NCI-H69 (cell line): ENCODE measurements at regions not wholly inside any gene's neighbourhood (a gene's known extent, or its start where the extent isn't known, plus 50 kb on each side); places are given as distances from the start of the nearest gene placed in this dataset.
"Not testable (repeated sequence)": the region's sequence is repeated elsewhere in the genome, so short reads cannot be mapped to it uniquely, and the experiment has no call there.

ENCODE experiments used
- DNase-seq: peaks from one replicate; lab custom pipeline; 2025; lab: John Stamatoyannopoulos, UW

DNA sequence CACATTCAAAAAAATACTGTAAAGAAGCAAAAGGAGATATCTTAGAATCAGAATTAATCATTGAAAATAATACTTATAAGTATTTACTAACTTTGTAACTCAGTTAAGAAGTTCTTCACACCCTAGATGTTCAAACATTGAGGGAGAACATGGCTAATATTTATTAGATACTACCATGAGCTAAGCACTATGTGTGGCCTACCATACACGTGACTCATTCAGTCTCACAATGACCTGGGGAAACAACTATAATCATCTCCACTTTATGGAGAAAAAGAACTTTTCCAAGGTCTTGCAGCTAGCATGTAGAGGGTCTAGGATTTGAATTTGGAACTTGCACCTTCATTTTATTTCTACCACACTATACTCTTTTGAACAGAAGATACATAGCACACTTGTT, 361.9 kb upstream of the CFAP20DC start:
- DNase-seq, result no peak

DNA sequence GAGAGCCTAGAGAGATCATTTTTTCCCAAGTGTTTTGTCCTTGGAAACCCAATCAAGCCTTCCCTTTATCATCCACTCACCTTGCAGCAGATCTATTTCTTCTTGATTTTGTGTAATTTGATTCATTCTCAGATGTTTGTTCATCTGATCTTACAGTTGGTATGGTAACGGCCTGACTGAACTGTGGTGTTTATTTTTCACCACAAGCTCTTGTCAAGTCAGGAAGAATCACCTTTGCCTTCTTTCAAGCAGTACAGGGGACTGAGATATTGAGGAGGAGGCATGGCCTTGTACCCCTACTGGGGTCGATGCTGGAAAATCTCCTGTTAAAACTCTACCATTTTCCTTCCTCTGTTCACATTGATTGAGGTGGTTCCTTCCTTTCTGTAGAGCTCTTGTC, 361.4 kb upstream of the CFAP20DC start:
- no peak for DNase-seq

DNA sequence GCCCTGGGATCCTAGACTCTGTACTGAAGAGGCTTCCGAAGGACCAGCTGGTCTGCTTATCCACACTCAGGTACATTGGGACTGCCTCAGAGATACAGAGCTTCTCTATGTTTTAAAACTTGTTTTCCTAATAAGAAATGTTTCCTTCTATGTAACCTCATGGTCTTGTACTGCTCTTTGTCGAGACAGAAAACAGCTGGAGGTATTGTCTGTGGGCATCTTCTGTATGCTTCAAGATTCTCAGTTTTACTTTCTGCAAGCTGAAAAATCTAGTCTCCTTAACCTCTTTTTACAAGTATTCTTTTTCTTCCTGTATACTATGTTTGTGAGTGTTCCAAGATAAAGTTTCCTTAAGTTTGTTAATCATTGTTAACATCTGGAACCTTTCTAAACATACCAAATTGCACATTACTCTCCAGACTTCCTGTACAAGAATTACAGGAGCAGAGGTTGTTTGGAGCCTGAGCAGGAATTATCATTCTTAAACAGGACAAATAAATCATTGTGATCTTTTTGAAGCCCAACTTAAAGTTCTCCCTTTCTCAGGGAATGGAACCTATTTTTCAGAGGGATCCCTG, 358.3 kb upstream of the CFAP20DC start:
- DNase-seq, result no peak

DNA sequence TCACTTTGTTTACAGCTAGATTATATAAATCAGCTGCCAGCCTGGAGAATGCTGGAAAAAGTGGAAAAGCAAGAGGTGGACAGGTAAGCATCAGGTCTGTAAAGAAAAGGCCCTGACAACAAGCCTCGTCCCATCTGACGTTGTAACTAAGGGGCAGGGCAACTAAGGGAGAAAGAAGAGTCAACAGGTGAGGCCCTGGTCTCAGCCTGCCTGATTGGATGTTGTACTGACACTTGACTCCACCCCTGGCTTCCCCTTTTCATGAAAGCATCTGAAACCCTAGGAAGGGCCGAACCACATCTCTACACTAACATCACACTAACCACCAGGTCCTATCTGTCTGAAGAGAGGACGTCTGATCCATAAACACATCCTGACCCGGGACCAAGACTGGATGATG, 357.6 kb upstream of the CFAP20DC start:
- no peak for DNase-seq

DNA sequence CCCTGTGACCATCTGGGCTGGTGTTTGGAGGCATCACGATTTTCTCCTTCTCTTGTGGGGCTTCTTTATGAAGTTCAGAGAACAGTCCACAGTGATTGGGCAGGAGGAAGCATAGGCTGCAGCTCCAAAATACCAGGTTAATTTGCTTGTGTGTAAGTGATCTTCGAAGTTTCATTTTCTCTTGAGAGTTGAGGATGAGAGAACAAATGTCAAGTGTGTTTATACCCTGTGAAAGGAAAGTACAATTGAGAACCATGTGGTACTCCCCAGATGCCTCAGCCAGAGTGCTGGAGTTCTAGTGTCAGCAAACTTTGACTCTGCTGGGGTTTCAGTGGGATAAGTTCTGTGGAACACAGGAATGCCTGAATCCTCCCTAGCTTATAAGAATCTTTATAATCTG, 357.1 kb upstream of the CFAP20DC start:
- no peak for DNase-seq

DNA sequence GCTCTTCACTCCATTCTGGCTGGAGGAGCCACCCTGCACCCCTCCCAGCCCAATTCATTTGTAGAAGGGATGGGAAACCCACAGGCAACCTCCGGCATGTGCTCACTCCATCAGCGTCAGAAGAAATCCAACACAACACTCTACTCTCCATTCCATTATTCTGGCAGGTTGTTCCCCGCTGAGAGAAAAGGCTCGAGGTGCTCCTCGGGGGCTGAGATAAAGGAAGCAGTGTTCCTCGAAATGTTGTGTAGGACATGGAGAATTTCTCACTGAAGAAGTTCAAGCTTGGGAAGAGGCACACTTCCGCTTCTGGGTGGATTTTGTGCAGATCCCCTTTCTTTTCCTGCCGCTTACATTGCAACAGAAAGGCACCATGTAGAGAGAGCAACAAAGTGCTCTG, 355.0 kb upstream of the CFAP20DC start:
- DNase-seq, result no peak

DNA sequence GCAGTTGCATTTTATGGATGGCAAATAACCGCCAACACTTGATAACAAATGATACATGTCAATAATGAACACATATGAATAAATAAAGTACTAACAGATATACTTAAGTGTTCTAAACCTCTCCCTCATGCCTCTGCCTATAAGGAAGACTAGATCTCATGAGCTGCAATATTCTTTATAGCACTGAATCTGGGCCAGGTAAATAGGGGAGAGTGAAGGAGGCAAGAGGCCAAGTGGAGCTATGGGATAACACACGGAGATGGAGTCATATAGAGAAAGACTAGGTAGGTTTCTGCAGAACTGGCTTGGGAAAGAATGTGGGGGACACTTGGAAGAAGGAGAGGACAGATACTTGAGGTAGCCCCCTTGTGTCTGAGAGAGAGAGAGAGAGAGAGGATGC, 354.2 kb upstream of the CFAP20DC start:
- DNase-seq, result no peak

DNA sequence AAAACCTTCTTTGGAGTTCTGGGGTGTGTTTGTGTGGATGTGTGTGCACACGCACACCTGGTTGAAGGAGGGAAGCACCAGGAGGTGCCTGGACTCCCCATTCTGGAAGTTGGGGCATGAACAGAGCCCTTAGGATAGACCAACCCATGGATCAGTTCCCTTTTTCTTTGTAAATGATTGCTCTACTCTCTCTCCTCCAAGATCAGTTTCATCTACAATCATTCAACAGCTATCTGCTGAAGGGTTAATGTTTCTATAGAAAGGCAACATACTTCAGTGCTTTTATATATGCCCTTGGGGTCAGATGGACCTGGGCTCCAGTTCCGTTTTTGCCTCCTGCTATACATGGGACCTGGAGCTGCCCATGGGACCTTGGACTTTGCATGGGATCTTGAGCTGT, 352.1 kb upstream of the CFAP20DC start:
- no peak for DNase-seq

DNA sequence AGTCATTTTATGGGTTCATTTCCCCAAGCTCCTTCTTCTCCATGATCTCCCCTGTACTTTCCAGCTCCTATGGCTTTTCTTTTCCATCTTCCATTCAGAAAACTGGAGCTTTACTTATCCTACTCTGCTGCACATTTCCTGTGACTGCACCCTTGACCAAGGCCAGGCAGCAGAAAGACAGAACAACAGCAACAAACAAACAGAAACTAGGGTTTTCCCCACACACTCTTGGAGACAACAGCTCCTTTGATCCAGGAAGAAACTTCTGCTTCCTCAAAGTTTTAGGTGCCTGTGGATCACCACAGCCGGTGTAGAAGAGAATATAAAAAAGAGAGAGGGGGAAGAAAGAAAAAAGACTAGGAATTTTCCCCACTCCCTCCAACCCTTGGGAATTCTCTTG, 342.3 kb upstream of the CFAP20DC start:
- no peak for DNase-seq

DNA sequence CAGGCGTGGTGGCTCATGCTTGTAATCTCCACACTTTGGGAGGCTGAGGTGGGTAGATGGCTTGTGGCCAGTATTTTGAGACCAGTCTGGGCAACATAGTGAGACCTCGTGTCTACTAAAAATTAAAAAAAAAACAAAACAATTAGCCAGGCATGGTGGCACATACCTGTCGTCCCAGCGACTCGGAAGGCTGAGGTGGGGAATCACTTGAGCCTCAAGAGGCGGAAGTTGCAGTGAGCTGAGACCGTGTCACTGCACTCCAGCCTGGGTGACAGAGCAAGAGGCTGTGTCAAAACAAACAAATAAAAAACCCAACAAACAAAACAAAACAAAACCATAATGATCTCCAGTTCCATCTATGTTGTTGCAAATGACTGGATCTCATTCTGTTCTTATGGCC, 341.3 kb upstream of the CFAP20DC start:
- DNase-seq, result no peak

DNA sequence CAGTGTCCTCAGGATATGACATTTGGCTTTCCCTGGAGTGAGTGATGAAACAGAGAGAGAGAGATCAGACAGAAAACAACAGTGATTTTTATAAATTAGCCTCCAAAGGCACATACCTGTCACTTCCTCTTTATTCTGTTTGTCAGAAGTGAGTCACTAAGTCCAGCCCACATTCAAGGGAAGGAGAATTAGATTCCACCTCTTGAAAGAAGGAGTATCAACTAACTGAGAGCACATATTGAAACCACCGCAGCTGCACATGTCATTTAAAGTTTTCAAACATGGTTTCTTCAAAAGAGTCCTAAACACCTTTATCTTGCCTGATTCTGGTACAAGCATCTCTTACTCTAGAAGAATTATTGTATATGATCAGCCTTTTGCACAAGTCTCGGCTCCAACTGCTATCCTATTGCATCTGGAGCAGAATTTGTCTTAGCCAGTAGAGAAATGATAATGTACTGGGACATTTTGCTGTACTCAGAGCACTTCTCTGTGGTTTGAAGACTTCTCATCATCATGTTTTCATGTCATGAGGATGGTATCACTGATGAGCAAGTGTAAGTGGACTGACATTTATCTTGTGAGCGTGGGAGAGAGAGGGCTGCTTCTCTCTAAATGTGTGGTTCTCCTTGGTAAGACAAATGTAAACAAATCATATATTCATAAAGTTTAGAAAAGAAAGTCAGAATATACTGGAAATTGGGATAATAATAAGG, 338.9 kb upstream of the CFAP20DC start:
- no peak for DNase-seq

DNA sequence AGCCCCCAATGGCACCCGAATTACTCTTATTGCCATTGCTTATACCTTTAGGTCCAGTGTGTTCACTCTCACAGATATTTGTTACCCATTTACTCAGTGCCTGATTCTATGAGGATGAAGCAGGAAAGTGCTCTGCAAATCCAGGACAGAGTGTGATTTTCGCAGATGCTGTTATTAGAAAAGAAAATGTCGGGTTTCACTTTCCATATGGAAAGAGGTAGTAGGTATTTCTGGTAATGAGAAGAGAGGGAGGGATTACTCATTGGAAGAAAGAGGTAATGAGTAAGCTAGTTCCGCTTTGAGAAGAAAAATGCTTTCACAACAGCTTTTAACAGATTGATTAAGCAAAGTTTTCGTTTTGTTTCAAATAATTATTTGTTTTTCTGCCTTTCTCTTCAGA, 336.3 kb upstream of the CFAP20DC start:
- DNase-seq, result no peak

DNA sequence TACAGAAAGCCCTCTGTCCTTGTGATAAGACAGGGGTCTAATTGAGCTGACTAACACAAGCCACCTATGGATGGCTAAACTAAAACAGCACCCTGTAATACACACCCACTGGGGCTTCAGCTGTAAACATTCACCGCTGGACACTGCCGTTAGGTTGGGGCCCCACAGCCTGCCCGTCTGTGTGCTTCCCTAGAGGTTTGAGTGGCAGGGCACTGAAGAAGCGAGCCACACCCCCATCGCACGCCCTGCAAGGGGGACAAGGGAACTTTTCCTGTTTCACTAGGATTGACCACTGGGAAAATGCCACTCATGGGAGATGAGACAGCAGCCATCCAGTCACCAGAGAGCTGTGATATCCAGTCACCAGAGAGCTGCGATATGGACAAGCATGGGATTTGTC, 335.7 kb upstream of the CFAP20DC start:
- DNase-seq, result no peak

DNA sequence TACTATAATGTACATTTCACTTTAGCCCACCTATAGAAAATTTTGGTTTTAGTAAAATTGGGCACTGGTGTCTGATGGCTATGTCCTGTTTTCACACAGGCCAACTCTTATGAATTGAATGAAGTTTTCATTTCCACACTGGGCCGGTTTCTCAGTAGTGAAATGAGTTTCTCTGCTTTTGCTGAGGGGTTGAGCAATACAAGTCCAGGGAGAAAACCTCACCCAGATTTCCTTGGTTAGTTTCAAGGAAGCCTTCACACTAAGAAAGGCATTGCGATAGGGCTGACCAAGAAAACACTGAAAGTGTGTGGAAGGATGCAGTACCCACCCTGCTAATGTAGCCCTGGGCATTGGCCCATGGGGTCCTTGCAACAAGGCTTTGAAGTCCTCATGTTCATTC, 331.5 kb upstream of the CFAP20DC start:
- DNase-seq, result no peak

DNA sequence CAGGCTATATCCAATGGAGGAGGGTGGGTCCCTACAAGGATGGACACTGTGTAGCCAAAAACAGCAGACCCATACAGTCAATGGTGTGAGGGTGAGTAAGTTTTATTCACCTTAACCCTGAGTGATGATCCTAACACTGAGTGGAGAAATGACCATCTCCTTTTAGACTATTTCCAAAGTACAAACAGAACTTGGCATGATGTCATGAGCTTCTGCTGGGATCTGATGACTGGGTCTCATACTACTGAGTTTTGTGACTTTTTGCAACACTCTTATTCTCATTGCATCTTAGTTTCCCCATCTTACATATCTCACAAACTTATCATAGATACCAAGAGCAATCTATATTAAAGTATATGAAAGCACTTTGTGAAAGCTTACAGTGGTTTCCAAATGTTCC, 330.3 kb upstream of the CFAP20DC start:
- no peak for DNase-seq

DNA sequence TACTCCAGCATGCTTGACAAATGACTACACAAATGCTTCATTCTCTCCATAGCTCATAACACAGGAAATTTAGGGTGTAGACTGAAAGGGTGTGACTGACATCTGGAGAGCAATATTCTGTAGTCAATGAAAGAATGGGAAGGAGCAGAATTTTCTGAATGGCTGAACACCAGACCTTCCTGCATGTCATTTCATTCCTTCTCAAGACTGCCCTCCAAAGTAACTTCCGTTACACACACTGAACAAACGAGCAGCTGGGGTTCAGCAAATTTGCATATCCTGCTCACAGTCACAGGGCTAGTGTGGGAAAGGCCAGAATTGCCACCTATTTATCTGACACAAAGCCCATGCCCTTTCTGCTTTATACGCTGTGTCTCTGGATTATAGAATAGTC, 325.0 kb upstream of the CFAP20DC start:
- DNase-seq, result peak; percentile 14

DNA sequence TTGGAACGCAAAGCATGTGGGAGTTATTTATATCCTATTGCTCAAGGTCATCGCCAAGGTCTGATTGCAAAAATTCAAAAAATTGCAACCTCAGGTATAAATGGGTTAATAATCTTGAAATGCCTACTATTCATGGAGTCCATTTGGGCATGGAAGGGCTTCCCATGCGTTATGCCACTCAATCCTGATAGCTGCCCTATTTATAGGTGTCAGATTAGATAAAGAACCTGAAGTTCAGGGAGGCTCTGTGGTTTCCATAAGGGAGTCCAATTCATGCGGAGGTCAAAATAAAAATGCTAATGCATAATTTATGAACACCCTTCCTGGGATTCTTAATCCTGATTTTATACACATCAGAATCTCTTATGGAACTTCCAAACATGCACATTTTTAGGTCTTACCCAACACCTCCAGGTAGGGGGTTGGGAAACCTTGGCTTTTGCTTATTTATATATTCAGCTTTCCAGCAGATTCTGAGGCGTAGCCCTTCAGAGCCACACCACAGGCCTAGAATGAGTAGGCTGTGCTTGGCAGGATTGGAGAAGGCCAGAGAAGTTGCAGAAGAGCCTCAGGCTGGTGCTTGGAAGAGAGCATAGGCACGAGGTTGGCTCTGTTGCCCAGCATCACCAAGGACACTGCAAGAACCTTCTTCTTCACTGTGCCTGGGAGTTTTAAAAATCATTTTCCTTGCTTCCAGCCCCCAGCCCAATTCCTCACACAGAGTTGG, 324.4 kb upstream of the CFAP20DC start:
- no peak for DNase-seq

DNA sequence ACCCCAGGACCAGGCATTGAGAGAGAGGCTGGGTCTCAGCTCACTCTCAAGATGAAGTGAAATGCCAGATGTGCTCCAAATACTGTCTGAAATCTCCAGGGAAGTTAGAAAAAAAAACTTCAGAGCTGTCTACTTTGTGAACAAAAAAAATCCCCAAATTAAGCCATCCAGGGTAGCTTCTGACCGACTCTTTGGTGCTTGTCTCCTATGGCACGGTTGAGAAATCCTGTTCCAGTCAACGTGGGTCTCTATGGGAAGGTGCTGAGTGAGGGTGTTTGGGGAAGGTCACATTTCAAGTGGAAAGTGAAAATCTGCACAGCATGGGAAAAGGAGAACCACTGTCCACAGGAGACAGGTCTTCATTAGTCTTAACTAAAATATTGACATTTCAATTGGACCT, 322.5 kb upstream of the CFAP20DC start:
- no peak for DNase-seq

DNA sequence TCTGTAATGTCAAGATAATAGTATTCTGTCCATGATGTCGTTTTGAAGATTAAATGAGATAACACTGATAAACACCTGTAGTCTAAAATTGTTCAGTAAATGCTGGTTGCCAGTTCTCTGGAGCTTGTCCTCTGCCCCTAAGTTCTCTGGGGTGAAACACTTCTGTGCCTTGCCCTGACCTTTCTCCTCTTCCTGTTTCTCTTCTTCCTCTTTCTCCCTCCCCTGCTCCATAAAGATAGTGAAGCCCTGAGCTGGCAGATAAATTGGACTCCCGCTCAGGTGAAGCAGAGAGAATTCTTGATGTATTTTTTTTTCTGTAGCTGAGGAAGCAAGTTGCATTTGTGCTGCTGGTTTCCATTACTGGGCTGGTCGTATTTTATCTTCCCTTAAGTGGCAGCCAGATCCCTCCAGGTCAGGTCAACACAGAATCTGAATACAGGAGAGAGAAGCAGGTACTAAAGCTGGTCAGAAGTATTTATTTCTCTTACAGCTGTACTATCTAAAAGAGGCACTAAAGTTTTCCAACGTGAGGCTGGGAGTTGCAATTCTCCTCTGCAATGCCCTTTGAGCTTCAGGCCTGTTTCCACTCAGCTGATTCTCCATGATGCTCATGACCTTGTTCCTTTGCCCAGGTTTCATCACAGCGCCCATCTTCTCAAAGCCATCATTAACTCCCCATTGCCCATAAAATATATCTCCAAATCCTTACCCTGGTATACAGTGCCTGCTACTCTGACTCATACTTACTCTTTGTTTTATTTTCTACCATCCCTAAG, 319.3 kb upstream of the CFAP20DC start:
- DNase-seq, result no peak

DNA sequence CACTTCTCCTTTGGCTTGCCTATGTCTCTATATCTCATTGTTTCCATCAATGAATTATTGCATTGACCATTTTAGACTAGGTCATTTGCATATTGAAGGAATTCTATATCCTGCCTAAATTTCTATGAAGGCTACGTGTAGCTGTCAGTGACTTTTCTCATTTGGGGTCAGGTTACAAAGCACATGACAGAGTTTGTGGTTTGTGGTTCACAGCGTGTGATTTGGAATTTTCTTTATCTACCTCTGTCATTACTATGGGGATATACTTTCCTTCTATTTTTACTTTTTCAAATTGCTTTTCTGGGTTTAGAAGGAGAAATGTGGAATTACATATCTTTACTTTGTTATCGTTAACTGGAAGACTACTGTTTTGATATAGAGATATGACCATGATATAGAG, 317.3 kb upstream of the CFAP20DC start:
- no peak for DNase-seq

DNA sequence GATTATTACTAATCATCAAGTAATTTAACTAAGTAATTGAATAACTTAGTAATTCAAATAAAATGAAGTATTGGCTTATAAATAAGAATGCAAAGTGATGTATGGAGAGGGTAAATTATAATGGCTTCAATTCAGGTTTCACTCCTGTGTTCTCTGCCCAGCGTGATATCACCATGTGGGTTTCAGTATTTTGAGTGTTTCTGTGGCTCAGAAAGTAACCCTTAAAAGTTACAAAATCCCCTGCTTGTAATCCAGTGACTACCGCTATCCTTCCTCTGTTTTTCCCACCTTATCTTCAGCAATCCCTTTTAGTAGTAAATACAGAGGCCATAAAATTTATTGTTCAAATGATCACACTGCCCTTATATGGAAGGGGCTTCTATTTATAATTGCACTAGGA, 316.4 kb upstream of the CFAP20DC start:
- no peak for DNase-seq

DNA sequence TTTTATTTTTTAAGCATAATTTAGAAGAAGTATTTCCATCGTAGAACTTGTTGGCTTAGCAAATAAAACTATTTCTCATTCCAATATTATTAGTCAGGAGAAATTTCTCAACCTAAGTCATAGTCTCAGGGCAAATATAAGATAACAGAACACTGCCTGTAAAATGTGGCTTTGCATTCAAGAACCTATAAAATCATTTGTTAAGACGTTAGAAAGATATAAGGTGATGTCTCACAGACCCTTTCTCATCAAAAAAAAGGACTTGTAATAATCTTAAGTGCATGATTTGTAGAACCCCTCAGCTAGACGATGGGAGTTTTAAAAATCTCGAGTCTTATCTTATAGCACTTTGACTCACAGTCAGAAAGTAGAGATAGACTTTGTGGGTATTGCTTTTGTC, 314.7 kb upstream of the CFAP20DC start:
- DNase-seq, result no peak

DNA sequence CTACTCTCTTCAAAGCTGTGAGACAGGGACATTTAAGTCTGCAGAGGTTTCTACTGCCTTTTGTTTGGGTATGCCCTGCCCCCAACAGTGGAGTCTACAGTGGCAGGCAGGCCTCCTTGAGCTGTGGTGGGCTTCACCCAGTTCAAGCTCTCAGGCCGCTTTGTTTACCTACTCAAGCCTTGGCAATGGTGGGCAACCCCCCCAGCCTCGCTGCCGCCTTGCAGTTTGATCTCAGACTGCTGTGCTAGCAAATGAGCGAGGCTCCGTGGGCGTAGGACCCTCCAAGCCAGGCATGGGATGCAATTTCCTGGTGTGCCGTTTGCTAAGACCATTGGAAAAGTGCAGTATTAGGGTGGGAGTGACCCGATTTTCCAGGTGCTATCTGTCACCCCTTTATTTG, 310.5 kb upstream of the CFAP20DC start:
- DNase-seq, result not testable (repeated sequence)
